Bronchial epithelial cell (primary cell): ENCODE measurements at regions not wholly inside any gene's neighbourhood (a gene's known extent, or its start where the extent isn't known, plus 50 kb on each side); places are given as distances from the start of the nearest gene placed in this dataset.

Experiments used
- DNase-seq: peaks from one replicate; pipeline ENCODE4 v3.0.0-alpha.2; 2010; ENCODE audit warnings: low read depth
- FAIRE-seq: peaks from 2 replicates; lab custom pipeline; 2011; peaks lifted over from hg19 to GRCh38; lab: Jason Lieb, UNC
- H3K27me3 ChIP-seq: 2 replicates; pipeline ENCODE4 v1.5.1; 2011; ENCODE audit warnings: low read length; ENCODE audit not compliant: control insufficient read depth, insufficient read depth
- H3K36me3 ChIP-seq: 2 replicates; pipeline ENCODE4 v1.5.1; 2011; ENCODE audit warnings: low read length; ENCODE audit not compliant: control insufficient read depth, insufficient read depth
- H3K4me3 ChIP-seq: 2 replicates; pipeline ENCODE4 v1.5.1; 2011; ENCODE audit warnings: mild to moderate bottlenecking, low read depth, low read length, control low read depth
- CTCF ChIP-seq: IDR thresholded peaks from 2 replicates; pipeline ENCODE4 v1.5.1; 2011; ENCODE audit warnings: mild to moderate bottlenecking, moderate library complexity, low read length, control low read depth, inconsistent platforms; ENCODE audit not compliant: insufficient read depth, severe bottlenecking

- FAIRE-seq (no peak), DNase-seq (no peak)
- H3K4me3 ChIP-seq: no peak overlapping the region
- TF ChIP-seq CTCF: no peak
- no peaks in the 10 kb centered on the region for H3K27me3 ChIP-seq
- no peaks in the 10 kb centered on the region for H3K36me3 ChIP-seq
Measured at GRCh38 chr4:164373021-164373420, 380.9 kb upstream of the SMIM31 start.

DNA sequence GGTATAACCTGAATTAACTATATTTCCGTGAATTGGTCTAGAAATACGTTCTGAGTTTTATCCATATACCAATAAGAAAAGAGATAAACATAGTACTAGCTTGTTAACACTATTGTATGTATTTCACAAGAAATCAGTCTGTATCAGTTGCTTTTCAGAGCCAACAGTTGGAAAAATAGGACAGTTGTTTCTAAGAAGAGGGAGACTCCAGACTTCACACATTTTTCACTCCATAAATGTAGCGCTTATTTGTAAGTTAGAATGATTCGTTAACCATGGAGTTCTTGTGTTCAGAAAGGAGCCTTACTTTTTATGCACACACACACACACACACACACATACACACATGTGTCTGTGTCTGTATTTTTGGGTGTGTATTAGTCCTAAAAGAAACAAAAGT lies 376.7 kb upstream of the SMIM31 start:
- no peaks in the 10 kb centered on the region for H3K36me3 ChIP-seq
- DNase-seq: no peak
- H3K27me3 ChIP-seq: no peaks in the 10 kb centered on the region
- TF ChIP-seq CTCF: no peak
- H3K4me3 ChIP-seq: no peak overlapping the region
- no peak for FAIRE-seq

DNA sequence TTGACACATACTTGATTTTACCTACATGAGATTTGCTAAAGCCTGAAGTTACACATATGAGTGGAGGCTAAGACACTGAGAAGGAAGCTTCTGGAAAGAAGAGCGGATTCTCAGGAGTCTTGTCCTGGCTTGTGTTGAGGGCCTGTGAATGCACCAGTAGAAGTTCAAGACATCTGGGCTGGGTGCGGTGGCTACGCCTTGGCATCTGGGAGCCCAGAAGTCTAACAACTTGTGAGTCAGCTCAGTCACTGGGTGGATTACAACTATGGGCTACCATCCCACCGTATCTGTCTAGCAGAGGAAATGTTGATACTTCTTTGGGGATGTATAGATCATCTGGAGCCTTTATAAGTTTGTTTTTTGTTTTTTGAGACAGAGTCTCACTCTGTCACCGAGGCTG lies 375.6 kb upstream of the SMIM31 start:
- peaks cover 9% of the 10 kb centered on the region for H3K27me3 ChIP-seq
- FAIRE-seq (no peak), DNase-seq (no peak)
- TF ChIP-seq CTCF: no peak
- H3K4me3 ChIP-seq: no peak overlapping the region
- no peaks in the 10 kb centered on the region for H3K36me3 ChIP-seq

DNA sequence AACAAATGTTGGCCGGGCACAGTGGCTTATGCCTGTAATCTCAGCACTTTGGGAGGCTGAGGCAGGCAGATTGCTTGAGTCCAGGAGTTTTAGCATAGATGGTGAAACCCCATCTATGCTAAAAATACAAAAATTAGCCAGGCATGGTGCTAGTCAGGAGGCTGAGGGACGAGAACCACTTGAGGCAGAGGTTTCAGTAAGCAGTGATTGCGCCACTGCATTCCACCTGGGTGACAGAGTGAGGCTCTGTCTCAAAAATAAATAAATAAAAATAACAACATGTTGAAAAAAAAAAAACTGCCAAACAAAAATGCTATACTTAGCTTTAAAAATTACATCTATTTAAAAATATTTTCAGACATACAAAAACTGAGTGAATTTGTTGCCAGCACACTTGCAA lies 374.2 kb upstream of the SMIM31 start:
- TF ChIP-seq CTCF: no peak
- Histone ChIP-seq H3K36me3 (no peaks in the 10 kb centered on the region), H3K27me3 (peaks cover 14% of the 10 kb centered on the region), H3K4me3 (no peak overlapping the region)
- FAIRE-seq: no peak
- peak; percentile 38 for DNase-seq

DNA sequence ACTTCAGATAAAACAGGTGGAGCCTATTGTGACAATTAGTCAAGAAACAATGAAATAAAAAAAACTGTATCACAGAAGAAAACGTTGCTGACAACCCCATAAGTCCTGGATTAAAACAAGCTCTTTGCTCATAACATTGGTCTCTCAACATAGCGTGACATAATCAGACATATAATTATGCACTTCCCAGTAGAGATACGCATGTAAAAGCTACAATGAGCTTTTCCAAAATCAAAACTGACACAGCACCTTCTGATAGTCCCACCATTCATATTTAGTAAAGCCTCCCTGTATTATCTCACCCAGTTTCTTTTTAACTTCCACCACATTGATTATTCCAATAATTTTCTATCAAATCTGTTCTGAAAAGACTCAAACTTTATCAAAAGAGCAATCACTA lies 372.1 kb upstream of the SMIM31 start:
- H3K36me3 ChIP-seq: no peaks in the 10 kb centered on the region
- DNase-seq (no peak), FAIRE-seq (no peak)
- peaks cover 14% of the 10 kb centered on the region for H3K27me3 ChIP-seq
- no peak overlapping the region for H3K4me3 ChIP-seq
- TF ChIP-seq CTCF: no peak

- DNase-seq: peak; percentile 4
- Histone ChIP-seq H3K36me3 (no peaks in the 10 kb centered on the region), H3K4me3 (peak overlapping the region; percentile 42), H3K27me3 (peaks cover 14% of the 10 kb centered on the region)
- TF ChIP-seq CTCF: no peak
- FAIRE-seq: no peak
Measured at GRCh38 chr4:164383058-164383357, 370.9 kb upstream of the SMIM31 start.
